Fibroblast of lung (primary cell): ENCODE measurements at regions not wholly inside any gene's neighbourhood (a gene's known extent, or its start where the extent isn't known, plus 50 kb on each side); places are given as distances from the start of the nearest gene placed in this dataset.

ENCODE experiments used
- DNase-seq, 2 donors: peaks; one replicate each; pipeline versions ENCODE4 v3.0.0 to v3.0.0-alpha.2; 2010; ENCODE audit warnings: low read depth in 2 of 2
- H2AFZ ChIP-seq: 2 replicates; pipeline ENCODE4 v1.5.1; 2012; ENCODE audit warnings: low read length, control low read depth, inconsistent platforms
- H3K27ac ChIP-seq: 2 replicates; pipeline ENCODE4 v1.5.1; 2011; ENCODE audit warnings: low read length, control low read depth; ENCODE audit not compliant: insufficient read depth
- H3K27me3 ChIP-seq: 2 replicates; pipeline ENCODE4 v1.5.1; 2011; ENCODE audit warnings: mild to moderate bottlenecking, low read length; ENCODE audit not compliant: control insufficient read depth, insufficient read depth
- H3K36me3 ChIP-seq: 2 replicates; pipeline ENCODE4 v1.5.1; 2011; ENCODE audit warnings: low read length; ENCODE audit not compliant: control insufficient read depth, insufficient read depth
- H3K4me1 ChIP-seq: 2 replicates; pipeline ENCODE4 v1.5.1; 2011; ENCODE audit warnings: low read length; ENCODE audit not compliant: control insufficient read depth, insufficient read depth; ENCODE audit errors: extremely low read depth
- H3K4me2 ChIP-seq: 2 replicates; pipeline ENCODE4 v1.5.1; 2011; ENCODE audit warnings: low read length, control low read depth; ENCODE audit not compliant: insufficient read depth; ENCODE audit errors: extremely low read depth
- H3K4me3 ChIP-seq, 4 experiments: fragments of 200-600 bp in 1 of 4; sonication (generic) in 1 of 4; replicated peaks in 1 of 4; 2 replicates each; pipeline ENCODE4 v1.5.1; 2011 to 2016; ENCODE audit warnings: low read length in 4 of 4, low read depth in 3 of 4, mild to moderate bottlenecking in 3 of 4, control low read depth in 2 of 4, inconsistent platforms in 1 of 4, mixed read lengths in 1 of 4; ENCODE audit not compliant: insufficient read depth in 1 of 4; ENCODE audit errors: control extremely low read depth in 1 of 4
- H3K79me2 ChIP-seq: 2 replicates; pipeline ENCODE4 v1.5.1; 2012; ENCODE audit warnings: mild to moderate bottlenecking, low read length, inconsistent platforms; ENCODE audit not compliant: control insufficient read depth, insufficient read depth
- H3K9ac ChIP-seq: 2 replicates; pipeline ENCODE4 v1.5.1; 2011; ENCODE audit warnings: mild to moderate bottlenecking, low read length, control low read depth; ENCODE audit not compliant: insufficient read depth
- H3K9me3 ChIP-seq: 2 replicates; pipeline ENCODE4 v1.5.1; 2012; ENCODE audit warnings: low read depth, low read length; ENCODE audit not compliant: control insufficient read depth, insufficient read depth
- H4K20me1 ChIP-seq: 2 replicates; pipeline ENCODE4 v1.5.1; 2011; ENCODE audit warnings: low read length; ENCODE audit not compliant: control insufficient read depth, insufficient read depth; ENCODE audit errors: extremely low read depth
- CTCF ChIP-seq, 2 donors: IDR thresholded peaks in 1 of 2; conservative IDR thresholded peaks in 1 of 2; 1 replicate in 1 of 2; 2 replicates in 1 of 2; pipeline ENCODE4 v1.5.1; 2011 to 2012; ENCODE audit warnings: low read length in 2 of 2, control low read depth in 1 of 2, inconsistent platforms in 1 of 2, low read depth in 1 of 2, mild to moderate bottlenecking in 1 of 2
- EZH2 ChIP-seq: IDR thresholded peaks from 2 replicates; pipeline ENCODE4 v1.5.1; 2012; ENCODE audit warnings: low read length, control low read depth, mild to moderate bottlenecking; ENCODE audit errors: missing control alignments

DNA sequence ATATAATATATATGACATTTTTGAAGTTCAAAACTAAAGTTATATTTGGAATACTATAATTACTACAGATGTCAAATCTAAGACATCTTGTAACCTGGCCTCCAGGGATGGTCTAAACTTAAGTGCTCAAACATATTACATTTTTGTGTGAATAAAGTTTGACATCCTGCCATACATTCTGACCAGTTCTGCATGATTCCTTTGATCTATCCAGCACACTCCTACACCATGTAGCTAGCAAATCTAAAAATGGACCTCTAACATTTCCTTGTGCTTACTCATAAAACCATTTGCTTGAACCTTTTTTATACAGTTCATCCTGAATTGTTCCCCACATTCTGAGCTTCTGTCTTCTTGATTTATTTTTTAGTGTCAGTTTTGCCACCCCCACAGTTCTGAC, 294.3 kb upstream of the ZNF804A start:
- no peak overlapping the region for H3K4me2 ChIP-seq
- H3K9ac ChIP-seq, result no peak overlapping the region
- no peak for TF ChIP-seq EZH2
- no peak for TF ChIP-seq CTCF (conservative IDR thresholded peaks at IDR 0.05 in 1 of 2, IDR thresholded peaks at IDR 0.05 in 1 of 2; ENCODE audit: low read depth in 1 of 2, low read length in 2 of 2)
- H3K79me2 ChIP-seq, result no peaks in the 10 kb centered on the region
- no peak overlapping the region for H2AFZ ChIP-seq
- no peaks in the 10 kb centered on the region for H3K9me3 ChIP-seq
- H3K4me1 ChIP-seq, result no peaks in the 10 kb centered on the region
- no peak overlapping the region for H3K27ac ChIP-seq
- no peak overlapping the region for H3K4me3 ChIP-seq
- H4K20me1 ChIP-seq, result no peaks in the 10 kb centered on the region
- no peaks in the 10 kb centered on the region for H3K36me3 ChIP-seq
- no peaks in the 10 kb centered on the region for H3K27me3 ChIP-seq
- peak in 1 of 2 donors; percentile 84 for DNase-seq

GRCh38 chr2:184305105-184305504, 293.2 kb upstream of the ZNF804A start:
- H3K27ac ChIP-seq, result no peak overlapping the region
- no peaks in the 10 kb centered on the region for H3K27me3 ChIP-seq
- no peak for DNase-seq

DNA sequence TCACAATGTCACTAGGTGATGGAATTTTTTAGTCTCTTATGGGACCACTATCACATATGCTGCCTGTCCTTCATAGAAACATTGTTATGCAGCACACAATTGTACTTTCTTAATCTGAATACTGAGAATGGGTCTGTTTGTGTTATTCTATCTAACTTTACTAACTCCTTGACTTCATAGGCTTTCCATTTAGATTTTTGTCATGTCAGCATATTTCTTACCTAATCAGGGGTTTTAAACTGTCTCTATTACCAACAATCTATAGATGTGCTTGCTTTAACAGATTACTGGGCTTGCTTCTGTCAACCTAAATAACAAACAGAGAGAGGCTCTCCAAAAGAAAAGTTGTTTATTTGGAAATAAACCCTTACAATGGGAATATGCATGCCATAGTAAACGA, 289.6 kb upstream of the ZNF804A start:
- H3K4me2 ChIP-seq, result no peak overlapping the region
- no peak overlapping the region for H3K4me3 ChIP-seq
- H3K79me2 ChIP-seq, result no peaks in the 10 kb centered on the region
- no peak for DNase-seq
- H3K27me3 ChIP-seq, result no peaks in the 10 kb centered on the region
- H3K9ac ChIP-seq, result no peak overlapping the region
- H3K4me1 ChIP-seq, result no peaks in the 10 kb centered on the region
- H3K36me3 ChIP-seq, result no peaks in the 10 kb centered on the region
- H2AFZ ChIP-seq, result no peak overlapping the region
- no peaks in the 10 kb centered on the region for H3K9me3 ChIP-seq
- TF ChIP-seq EZH2, result no peak
- TF ChIP-seq CTCF (conservative IDR thresholded peaks at IDR 0.05 in 1 of 2, IDR thresholded peaks at IDR 0.05 in 1 of 2; ENCODE audit: low read depth in 1 of 2, low read length in 2 of 2), result no peak
- no peak overlapping the region for H3K27ac ChIP-seq
- no peaks in the 10 kb centered on the region for H4K20me1 ChIP-seq

More at GRCh38 chr2:184305105-184305504, 293.2 kb upstream of the ZNF804A start:
- no peaks in the 10 kb centered on the region for H4K20me1 ChIP-seq
- TF ChIP-seq CTCF (conservative IDR thresholded peaks at IDR 0.05 in 1 of 2, IDR thresholded peaks at IDR 0.05 in 1 of 2; ENCODE audit: low read depth in 1 of 2, low read length in 2 of 2) (no peak), EZH2 (no peak)
- no peak overlapping the region for H3K9ac ChIP-seq
- no peaks in the 10 kb centered on the region for H3K9me3 ChIP-seq
- H3K79me2 ChIP-seq, result no peaks in the 10 kb centered on the region
- H3K4me2 ChIP-seq, result no peak overlapping the region
- no peaks in the 10 kb centered on the region for H3K4me1 ChIP-seq
- H2AFZ ChIP-seq, result no peak overlapping the region
- H3K36me3 ChIP-seq, result no peaks in the 10 kb centered on the region
- H3K4me3 ChIP-seq, result no peak overlapping the region
